GM06990 (cell line): ENCODE measurements at regions not wholly inside any gene's neighbourhood (a gene's known extent, or its start where the extent isn't known, plus 50 kb on each side); places are given as distances from the start of the nearest gene placed in this dataset.

Source experiments
- DNase-seq: peaks from one replicate; pipeline ENCODE4 v3.0.0-alpha.2; 2011; ENCODE audit not compliant: insufficient read length; ENCODE audit errors: extremely low read depth
- H3K27me3 ChIP-seq: replicated peaks from 2 replicates; pipeline ENCODE4 v1.6.0; 2011; ENCODE audit warnings: low read length; ENCODE audit not compliant: control insufficient read depth, insufficient read depth
- H3K36me3 ChIP-seq: 2 replicates; pipeline ENCODE4 v1.5.1; 2011; ENCODE audit warnings: low read length; ENCODE audit not compliant: control insufficient read depth, insufficient read depth
- H3K4me3 ChIP-seq: replicated peaks from 2 replicates; pipeline ENCODE4 v1.5.1; 2011; ENCODE audit warnings: low read depth, mild to moderate bottlenecking, control low read depth, low read length
- CTCF ChIP-seq: IDR thresholded peaks from 2 replicates; pipeline ENCODE4 v1.5.1; 2011; ENCODE audit warnings: low read length, control low read depth, mild to moderate bottlenecking, inconsistent platforms; ENCODE audit not compliant: insufficient read depth, poor library complexity, severe bottlenecking

DNA sequence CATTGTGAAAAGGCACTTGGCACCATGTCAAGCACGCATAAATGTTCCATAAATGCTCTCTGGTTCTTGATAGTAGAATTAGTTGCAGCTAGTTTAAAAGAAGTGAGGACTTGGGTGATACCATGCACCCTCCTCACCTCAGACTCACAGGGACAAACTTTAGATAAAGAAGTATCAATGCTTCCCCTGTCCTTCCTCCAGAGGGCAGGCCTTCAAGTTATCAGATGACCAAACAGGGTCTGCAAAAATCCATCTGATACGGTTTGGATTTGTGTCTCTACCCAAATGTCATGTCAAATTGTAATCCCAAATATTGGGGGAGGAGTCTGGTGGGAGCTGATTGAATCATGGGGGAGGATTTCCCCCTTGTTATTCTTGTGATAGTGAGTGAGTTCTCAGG, 54.1 kb downstream of the C1QL2 start:
- DNase-seq: no peak
- no peaks in the 10 kb centered on the region for H3K36me3 ChIP-seq
- TF ChIP-seq CTCF: no peak
- H3K4me3 ChIP-seq: no peak overlapping the region
- no peaks in the 10 kb centered on the region for H3K27me3 ChIP-seq

- no peaks in the 10 kb centered on the region for H3K36me3 ChIP-seq
- DNase-seq: no peak
- H3K4me3 ChIP-seq: no peak overlapping the region
- no peak for TF ChIP-seq CTCF
- H3K27me3 ChIP-seq: no peaks in the 10 kb centered on the region
Measured at GRCh38 chr2:119102964-119103363, 55.6 kb downstream of the C1QL2 start.

GRCh38 chr2:119088416-119088815, 70.1 kb downstream of the C1QL2 start:
- TF ChIP-seq CTCF: no peak
- H3K27me3 ChIP-seq: no peaks in the 10 kb centered on the region
- no peaks in the 10 kb centered on the region for H3K36me3 ChIP-seq
- no peak overlapping the region for H3K4me3 ChIP-seq
- no peak for DNase-seq

- TF ChIP-seq CTCF: no peak
- Histone ChIP-seq H3K36me3 (no peaks in the 10 kb centered on the region), H3K27me3 (no peaks in the 10 kb centered on the region), H3K4me3 (no peak overlapping the region)
- DNase-seq: no peak
Measured at GRCh38 chr2:119086327-119086726, 72.2 kb downstream of the C1QL2 start.

GRCh38 chr2:119085613-119086012, 72.9 kb downstream of the C1QL2 start:
- no peak for TF ChIP-seq CTCF

DNA sequence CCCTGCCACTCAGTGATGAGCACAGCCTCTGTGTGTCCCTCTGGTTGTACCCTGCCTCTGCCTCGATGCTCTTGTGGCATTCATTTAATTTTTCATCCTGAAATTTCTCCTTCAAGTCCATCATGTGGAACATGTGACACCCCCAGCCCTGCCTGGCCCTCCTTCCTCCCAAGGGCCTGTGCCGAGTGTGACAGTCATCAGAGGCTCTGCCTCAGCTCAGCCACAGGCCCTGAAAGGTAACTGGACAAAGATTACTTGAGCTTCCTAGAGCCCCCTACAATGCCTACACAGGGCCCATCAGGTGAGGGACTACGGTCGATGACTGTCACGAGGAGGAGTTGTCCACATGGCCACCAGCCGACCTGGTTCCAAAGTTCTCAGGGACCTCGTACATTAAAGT, 75.1 kb downstream of the C1QL2 start:
- Histone ChIP-seq H3K27me3 (no peaks in the 10 kb centered on the region), H3K4me3 (no peak overlapping the region), H3K36me3 (no peaks in the 10 kb centered on the region)
- DNase-seq: no peak
- no peak for TF ChIP-seq CTCF

More at GRCh38 chr2:119085613-119086012, 72.9 kb downstream of the C1QL2 start:
- no peaks in the 10 kb centered on the region for H3K27me3 ChIP-seq
- DNase-seq: no peak
- H3K36me3 ChIP-seq: no peaks in the 10 kb centered on the region
- no peak overlapping the region for H3K4me3 ChIP-seq
